T47D (cell line): ENCODE measurements at regions not wholly inside any gene's neighbourhood (a gene's known extent, or its start where the extent isn't known, plus 50 kb on each side); places are given as distances from the start of the nearest gene placed in this dataset.

Source experiments
- DNase-seq, 2 experiments: peaks; one replicate each; pipeline versions ENCODE4 v3.0.0 to v3.0.0-alpha.2; 2011 to 2012; ENCODE audit warnings: low read depth in 1 of 2, low spot score in 1 of 2
- JUND ChIP-seq: IDR thresholded peaks from 2 replicates; pipeline ENCODE4 v1.6.1; 2012; ENCODE audit warnings: low read depth
- in situ Hi-C: cut with HindIII; loops from 2 replicates; pipeline ENCODE4 v1.10.0; 2016; ENCODE audit warnings: low sequenced_read_pairs, low pct_unique_long_range_greater_than_20kb

DNA sequence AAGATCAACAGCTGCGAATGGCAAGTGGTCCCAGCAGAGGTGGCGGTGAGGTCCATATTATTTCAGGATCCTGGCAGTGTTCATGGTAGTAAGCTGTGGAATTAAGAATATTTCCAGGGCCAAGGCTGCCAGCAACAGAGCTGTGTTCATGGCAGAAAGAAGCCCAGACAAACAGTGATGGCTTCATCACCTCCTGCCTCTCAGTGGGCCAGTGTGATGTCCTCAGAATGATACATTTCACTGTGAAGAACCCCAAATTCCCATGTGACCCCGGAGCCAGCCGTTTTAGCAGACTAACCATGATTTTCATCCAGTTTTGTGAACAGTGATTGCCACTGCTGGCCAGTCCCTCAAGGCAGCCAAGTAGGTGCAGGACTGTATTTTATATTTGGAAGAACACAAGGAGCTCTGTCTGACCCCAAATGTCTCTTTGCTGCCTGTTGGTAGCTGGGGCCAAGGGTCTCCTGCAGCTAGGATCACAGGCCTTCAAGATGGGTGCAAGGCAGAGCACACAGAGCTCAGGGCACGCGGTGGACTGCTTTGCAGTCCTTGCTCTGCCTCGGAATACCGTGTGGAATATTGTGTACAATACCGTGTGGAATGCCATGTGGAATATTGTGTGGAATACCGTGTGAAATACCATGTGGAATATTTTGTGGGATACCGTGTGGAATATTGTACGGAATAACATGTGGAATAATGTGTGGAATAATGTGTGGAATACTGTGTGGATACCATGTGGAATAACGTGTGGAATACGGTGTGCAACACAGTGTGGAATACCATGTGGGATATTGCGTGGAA is 132.3 kb upstream of the CHST15 start:
- TF ChIP-seq JUND, result no peak
- no peak for DNase-seq

DNA sequence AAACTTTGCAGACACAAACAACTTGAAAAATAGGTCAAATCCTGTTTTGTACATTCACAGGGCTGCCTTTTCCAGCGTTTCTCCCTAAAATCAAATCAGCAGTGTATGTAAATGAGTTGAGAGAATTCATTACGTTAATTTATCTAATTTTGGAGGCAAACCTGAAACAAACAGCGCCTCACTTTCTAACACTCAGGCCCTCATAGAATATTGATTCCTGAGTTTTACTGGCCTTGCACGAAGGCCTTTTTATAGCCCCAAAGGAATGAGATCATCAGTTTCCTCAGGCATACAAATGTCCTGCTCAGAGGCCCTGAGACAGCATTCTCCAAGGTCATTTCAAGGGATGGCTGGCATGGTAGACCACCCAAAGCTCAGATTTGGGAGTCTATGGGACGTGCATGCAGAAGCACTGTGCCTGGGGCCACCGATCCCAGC is 131.7 kb upstream of the CHST15 start:
- no peak for DNase-seq
- in situ Hi-C loops, result no loop called here
- TF ChIP-seq JUND, result no peak

More for the DNA sequence above, 132.3 kb upstream of the CHST15 start:
- in situ Hi-C loops, result no loop called here

DNA sequence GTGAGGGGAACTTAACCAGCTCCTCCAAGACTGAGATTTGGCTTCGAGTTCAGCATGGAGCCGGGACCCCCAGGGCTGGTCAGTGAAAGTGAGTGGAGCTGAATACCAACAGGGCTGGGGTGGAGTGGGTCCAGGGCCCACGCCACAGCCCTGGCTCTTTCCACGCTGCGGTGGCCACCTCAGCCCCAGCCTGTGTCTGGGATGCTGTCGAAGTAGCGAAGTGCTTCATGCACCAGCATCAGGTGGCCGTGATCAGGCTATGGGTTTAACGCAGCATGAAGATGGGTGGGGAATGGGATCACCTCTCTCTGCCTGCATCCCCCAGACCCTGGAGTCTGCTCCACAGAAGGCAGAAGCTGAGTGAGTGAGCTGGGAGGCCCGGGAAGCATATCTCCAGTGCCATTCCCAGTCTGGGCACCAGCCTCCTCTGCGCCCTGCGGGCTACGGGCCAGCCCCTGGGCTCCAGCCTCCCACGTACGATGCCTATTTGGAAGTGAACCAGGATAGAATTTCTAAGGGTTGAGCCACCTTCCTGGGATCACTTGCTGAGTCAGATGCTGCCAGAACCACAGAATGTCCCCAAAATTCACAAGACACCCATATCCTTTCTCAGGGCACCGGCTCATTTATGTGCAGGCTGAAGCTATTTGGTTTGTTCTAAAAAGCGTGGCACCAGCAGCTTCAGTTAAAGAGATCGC is 131.1 kb upstream of the CHST15 start:
- no peak for DNase-seq
- in situ Hi-C loops, result no loop called here
- no peak for TF ChIP-seq JUND

GRCh38 chr10:124223711-124224085 is 130.3 kb upstream of the CHST15 start:
- no peak for DNase-seq
- TF ChIP-seq JUND, result no peak
- in situ Hi-C loops, result no loop called here

- no peak for DNase-seq
- no peak for TF ChIP-seq JUND
Observed at GRCh38 chr10:124222988-124223710, 129.8 kb upstream of the CHST15 start.

GRCh38 chr10:124222318-124222987 is 129.1 kb upstream of the CHST15 start:
- no peak for DNase-seq
- in situ Hi-C loops, result no loop called here
- no peak for TF ChIP-seq JUND

More at GRCh38 chr10:124222988-124223710, 129.8 kb upstream of the CHST15 start:
- in situ Hi-C loops, result no loop called here

- TF ChIP-seq JUND, result no peak
- in situ Hi-C loops, result no loop called here
- DNase-seq, result no peak
Observed at GRCh38 chr10:124221356-124222317, 128.2 kb upstream of the CHST15 start.

DNA sequence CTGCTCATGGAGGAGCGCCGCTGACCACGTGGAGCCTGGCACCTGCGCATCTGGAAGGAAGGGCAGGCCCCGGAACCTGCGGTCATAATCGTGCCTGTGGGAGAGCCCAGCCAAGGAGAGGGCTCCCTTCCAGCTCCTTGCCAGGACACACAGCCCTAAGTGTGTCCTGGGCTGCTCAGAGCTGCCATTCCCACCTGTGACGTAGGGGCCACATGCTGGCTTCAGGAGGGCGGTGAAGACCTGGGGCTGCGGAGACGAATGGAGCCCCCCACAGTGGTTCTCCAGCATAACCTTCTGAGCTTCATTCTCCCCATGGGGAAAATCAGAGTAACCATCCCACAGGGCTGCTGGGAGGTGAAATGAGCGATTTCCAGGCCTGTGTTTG is 127.6 kb upstream of the CHST15 start:
- in situ Hi-C loops, result no loop called here
- DNase-seq, result no peak
- TF ChIP-seq JUND, result no peak

- in situ Hi-C loops, result no loop called here
- no peak for TF ChIP-seq JUND
- no peak for DNase-seq
Observed at GRCh38 chr10:124220547-124220946, 127.1 kb upstream of the CHST15 start.

DNA sequence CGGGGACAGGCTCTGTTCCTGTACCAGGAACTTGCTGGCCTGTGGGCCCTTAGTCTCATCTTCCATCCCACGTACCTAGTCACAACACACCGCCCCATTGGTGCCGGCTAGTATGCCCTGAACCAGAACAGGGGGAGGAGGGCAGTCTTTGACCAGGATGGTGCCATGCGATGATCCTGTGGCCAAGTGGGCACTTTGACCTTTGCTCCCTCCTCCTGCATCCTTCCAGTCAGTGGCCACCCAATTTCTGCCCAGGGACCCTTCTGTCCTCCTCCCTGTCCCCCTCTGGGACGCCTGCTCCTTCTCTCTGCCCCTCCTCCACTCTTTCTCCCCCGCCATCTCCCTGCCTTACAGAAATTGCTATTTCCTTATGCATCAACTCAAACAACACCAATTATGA is 126.3 kb upstream of the CHST15 start:
- no peak for DNase-seq
- in situ Hi-C loops, result no loop called here

GRCh38 chr10:124219062-124219461 is 125.7 kb upstream of the CHST15 start:
- no peak for TF ChIP-seq JUND
- no peak for DNase-seq
- in situ Hi-C loops, result no loop called here

More for the DNA sequence above, 126.3 kb upstream of the CHST15 start:
- TF ChIP-seq JUND, result no peak
